Stimulated activated CD4-positive, alpha-beta T cell treated with anti-CD3 and anti-CD28 coated beads, Interleukin-4, amount 100 ng/mL, for 1 hour (primary cell): ENCODE measurements at regions not wholly inside any gene's neighbourhood (a gene's known extent, or its start where the extent isn't known, plus 50 kb on each side); places are given as distances from the start of the nearest gene placed in this dataset.

Source experiments
- DNase-seq: peaks from one replicate; pipeline ENCODE4 v3.0.0-alpha.2; 2020

GRCh38 chr3:87390821-87391220 is 114.4 kb upstream of the POU1F1 start:
- no peak for DNase-seq

- DNase-seq, result no peak
Observed at GRCh38 chr3:87390353-87390752, 114.0 kb upstream of the POU1F1 start.

DNA sequence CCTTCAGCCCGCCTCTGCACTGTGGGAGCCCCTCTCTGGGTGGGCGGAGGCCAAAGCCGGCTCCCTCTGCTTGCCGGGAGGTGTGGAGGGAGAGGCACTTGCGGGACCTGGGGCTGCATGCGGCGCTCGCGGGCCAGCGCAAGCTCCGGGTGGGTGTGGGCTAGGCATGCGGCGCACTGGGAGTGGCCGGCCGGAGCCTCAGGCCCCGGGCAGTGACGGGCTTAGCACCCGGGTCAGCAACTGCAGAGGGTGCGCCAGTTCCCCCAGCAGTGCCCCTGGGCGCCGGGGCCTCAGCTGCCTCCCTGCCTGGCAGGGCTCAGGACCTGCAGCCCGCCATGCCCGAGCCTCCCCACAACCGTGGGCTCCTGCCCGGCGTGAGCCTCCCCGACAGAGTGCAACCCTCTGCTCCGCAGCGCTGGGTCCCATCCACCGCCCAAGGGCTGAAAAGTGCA is 98.9 kb upstream of the POU1F1 start:
- DNase-seq, result no peak

GRCh38 chr3:87370007-87370406 is 93.6 kb upstream of the POU1F1 start:
- no peak for DNase-seq

DNA sequence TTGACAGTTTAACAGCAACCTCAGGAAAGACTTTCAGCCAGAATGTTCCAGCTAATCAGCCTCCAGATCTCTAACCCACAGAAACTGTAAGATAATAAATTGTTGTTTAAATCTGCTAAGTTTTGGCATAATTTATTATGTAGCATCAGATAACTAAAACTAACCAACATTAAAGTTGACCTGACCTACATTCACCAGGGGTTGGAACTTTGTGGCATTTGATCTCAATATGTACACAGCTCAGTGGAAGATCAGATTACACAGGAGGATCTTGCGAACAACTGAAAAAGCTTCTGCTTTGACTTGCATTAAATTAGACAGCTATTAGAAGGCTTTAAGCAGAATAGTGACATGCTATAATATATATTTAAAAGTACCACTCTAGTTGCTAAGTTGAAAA is 91.4 kb upstream of the POU1F1 start:
- no peak for DNase-seq

DNA sequence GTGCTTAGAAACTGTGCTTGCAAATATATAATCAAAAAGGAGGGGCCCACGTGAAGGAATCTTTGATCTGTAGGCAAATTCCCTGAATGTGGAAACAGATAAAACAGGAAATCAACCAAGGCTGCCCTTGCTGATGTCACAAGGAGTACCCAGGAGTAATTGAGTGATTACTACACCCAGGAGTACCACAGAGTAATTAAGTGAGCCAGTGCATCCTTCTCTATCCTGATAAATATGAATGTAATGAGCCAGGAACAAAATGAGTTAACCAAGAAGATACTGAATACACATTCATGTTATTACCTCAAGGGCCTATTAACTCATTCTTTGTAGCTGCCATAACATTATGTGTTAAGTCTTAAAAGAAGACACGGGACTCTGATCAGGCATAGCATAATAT is 87.3 kb upstream of the POU1F1 start:
- DNase-seq, result no peak

- DNase-seq, result no peak
Observed at GRCh38 chr3:87361956-87362355, 85.6 kb upstream of the POU1F1 start.

DNA sequence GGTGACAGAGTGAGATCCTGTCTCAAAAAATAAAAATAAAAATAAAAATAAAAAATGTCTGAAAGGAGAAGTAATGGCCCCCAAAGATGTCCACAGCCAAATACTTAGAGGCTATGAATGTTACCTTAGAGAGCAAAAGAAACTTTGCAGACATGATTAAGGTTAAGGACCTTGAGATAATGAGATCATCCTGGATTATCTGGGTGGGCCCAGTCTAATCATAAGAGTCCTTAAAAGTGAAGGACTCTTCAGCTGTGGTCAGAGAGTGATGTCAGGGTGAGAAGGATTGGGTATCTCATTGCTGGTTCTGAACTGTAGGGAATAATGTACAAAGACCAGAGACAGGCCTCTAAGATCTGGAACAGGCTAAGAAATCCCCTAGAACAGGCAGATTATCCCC is 84.9 kb upstream of the POU1F1 start:
- DNase-seq, result no peak

GRCh38 chr3:87359826-87360225 is 83.4 kb upstream of the POU1F1 start:
- no peak for DNase-seq

- no peak for DNase-seq
Observed at GRCh38 chr3:87359025-87359424, 82.6 kb upstream of the POU1F1 start.

GRCh38 chr3:87358066-87358465 is 81.7 kb upstream of the POU1F1 start:
- DNase-seq, result no peak

- no peak for DNase-seq
Observed at GRCh38 chr3:87354398-87354797, 78.0 kb upstream of the POU1F1 start.

DNA sequence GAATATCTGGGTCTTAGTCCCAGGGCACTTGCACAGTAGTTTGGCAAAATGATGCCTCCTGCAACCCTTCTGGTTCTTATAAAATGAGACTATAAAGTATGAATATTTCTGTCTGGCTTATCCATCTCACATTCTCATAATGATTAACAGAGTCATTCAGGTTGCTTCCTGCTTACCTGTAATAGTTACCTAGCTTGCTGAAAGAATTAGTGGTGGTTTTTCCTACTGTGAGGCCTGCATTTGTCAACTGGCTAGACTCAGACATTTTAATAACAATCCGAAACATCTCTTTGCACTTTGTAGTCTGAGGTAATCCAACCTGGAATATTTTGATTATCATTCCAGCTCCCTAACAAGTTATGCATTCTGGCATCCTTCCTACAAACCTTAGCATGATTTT is 75.6 kb upstream of the POU1F1 start:
- DNase-seq, result no peak

DNA sequence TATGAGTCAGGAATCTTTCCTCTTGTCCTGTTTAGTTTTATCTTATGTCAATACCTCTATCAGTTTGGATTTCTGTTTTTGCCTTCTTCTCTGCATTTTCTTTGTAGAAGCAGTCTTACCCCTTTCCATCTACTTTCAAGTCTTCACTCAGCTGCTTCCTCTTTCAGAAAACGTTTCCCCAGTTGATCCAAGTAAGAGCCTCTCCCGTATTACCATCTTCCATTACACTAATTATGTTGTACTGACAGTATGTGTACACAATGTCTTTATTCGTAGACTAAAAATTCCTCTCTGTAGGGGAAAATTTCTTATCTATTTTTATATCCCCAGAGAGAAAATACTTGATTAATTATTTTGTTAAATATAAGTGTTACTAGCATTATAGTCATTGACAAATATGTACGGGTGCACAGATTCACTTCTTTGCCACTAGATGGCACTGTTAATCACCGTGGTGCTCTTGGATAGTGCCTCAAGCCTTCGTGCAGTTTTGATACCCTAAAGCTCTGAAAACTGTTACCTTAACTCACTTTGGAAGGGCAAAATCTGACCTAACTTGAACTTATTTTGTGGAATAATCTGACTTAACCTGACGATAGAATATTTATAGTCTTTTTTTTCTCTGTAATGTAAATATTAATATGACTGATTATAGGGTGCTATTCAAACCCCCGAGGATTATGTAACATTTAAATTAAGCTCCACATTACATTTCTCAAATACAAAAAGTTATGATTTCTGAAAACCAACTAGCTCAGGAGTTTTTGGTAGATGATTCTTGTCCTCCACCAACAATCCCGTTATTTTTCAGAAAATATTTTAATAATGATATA is 74.2 kb upstream of the POU1F1 start:
- no peak for DNase-seq

- DNase-seq, result no peak
Observed at GRCh38 chr3:87349833-87350232, 73.4 kb upstream of the POU1F1 start.

DNA sequence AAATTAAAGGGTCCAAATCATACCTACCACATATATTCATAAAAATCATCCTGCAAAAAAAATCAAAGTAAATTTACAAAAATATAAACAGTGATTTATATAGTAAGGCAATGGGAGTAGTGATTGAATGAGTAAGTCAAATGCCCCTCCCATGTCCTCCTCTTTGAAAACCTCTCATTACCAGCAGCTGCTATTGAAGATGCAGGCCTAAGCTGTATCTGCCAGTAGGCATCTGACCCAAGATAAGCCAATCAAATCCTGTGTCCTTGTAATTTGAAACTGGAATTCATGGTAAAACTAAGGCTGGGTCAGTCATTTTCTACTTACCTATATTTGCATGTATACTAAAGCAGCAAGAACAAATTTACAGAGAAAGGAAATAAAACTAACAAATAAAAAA is 60.4 kb upstream of the POU1F1 start:
- DNase-seq, result no peak

DNA sequence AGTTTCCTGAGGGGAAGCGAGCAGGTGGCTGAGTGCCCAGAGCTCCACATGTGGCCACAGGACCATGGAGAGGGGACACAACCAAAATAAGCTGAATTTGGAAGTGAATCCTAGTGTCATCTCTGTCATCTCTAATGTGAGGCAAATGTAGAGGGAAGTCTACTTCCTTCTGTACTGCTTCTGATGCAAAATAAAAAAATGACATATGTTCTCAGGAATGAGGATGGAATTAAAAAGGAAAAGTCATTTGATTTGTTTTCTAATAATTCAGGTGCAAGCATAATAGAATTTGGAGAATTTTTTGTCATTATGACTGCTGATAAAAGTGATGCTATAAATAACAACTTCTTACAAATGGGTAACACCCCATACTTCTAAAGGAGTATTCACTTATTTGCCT is 59.5 kb upstream of the POU1F1 start:
- no peak for DNase-seq

- DNase-seq, result no peak
Observed at GRCh38 chr3:87333393-87333892, 57.1 kb upstream of the POU1F1 start.

- no peak for DNase-seq
Observed at GRCh38 chr3:87332789-87333188, 56.4 kb upstream of the POU1F1 start.

DNA sequence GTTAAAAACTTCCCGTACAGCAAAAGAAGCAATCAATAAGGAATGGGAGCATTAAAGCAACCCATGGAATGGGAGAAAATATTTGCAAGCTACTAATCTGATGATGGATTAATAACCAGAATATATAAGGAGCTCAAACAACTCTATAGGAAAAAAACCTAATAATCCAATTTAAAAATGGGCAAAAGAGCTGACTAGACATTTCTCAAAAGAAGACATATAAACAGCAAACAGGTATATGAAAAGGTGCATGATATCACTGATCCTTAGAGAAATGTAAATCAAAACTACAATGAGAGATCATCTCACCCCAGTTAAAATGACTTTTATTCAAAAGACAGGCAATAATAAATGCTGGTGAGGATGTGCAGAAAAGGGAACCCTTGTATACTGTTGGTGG is 52.7 kb upstream of the POU1F1 start:
- DNase-seq, result no peak
